ENCODE measurements at regions not wholly inside any gene's neighbourhood (a gene's known extent, or its start where the extent isn't known, plus 50 kb on each side); places are given as distances from the start of the nearest gene placed in this dataset.

GRCh38 chr2:242035858-242036652 lies 166.5 kb downstream of the RTP5 start:
- DNase-seq (ENCODE audit: low read depth in 1 of 2, low spot score in 1 of 2) = no peak
- Histone ChIP-seq H3K9me3 (ENCODE audit: low read depth) (no peaks in the 10 kb centered on the region), H3K36me3 (no peaks in the 10 kb centered on the region), H3K4me3 (no peak overlapping the region), H3K27ac (no peak overlapping the region), H3K27me3 (no peaks in the 10 kb centered on the region), H3K4me1 (ENCODE audit: low read depth) (no peaks in the 10 kb centered on the region)
- TF ChIP-seq, protein P1, sequence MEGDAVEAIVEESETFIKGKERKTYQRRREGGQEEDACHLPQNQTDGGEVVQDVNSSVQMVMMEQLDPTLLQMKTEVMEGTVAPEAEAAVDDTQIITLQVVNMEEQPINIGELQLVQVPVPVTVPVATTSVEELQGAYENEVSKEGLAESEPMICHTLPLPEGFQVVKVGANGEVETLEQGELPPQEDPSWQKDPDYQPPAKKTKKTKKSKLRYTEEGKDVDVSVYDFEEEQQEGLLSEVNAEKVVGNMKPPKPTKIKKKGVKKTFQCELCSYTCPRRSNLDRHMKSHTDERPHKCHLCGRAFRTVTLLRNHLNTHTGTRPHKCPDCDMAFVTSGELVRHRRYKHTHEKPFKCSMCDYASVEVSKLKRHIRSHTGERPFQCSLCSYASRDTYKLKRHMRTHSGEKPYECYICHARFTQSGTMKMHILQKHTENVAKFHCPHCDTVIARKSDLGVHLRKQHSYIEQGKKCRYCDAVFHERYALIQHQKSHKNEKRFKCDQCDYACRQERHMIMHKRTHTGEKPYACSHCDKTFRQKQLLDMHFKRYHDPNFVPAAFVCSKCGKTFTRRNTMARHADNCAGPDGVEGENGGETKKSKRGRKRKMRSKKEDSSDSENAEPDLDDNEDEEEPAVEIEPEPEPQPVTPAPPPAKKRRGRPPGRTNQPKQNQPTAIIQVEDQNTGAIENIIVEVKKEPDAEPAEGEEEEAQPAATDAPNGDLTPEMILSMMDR (IDR thresholded peaks at IDR 0.05; ENCODE audit: low read depth, low read length) = no peak

DNA sequence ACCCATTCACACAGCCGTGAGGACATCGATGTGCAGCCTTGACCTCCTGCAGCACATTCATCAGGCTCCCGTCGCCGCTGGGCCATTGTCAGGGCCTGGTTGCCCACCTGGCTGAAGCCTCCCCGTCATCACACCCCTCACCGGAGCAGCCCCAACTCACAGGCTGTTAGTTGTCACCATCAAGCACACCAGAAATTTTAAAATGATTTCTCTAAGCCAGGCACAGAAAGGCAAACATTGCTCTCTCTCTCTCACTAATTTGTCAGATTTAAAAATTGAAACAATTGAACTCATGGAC lies 167.1 kb downstream of the RTP5 start:
- Histone ChIP-seq H3K9me3 (ENCODE audit: low read depth) (no peaks in the 10 kb centered on the region), H3K4me1 (ENCODE audit: low read depth) (no peaks in the 10 kb centered on the region), H3K36me3 (no peaks in the 10 kb centered on the region), H3K27ac (no peak overlapping the region), H3K4me3 (no peak overlapping the region), H3K27me3 (no peaks in the 10 kb centered on the region)
- no peak for DNase-seq (ENCODE audit: low read depth in 1 of 2, low spot score in 1 of 2)
- TF ChIP-seq, protein P1 (IDR thresholded peaks at IDR 0.05; ENCODE audit: low read depth, low read length) = no peak

GRCh38 chr2:242038166-242038927 lies 168.8 kb downstream of the RTP5 start:
- DNase-seq (ENCODE audit: low read depth in 1 of 2, low spot score in 1 of 2) = no peak
- Histone ChIP-seq H3K9me3 (ENCODE audit: low read depth) (no peaks in the 10 kb centered on the region), H3K4me3 (no peak overlapping the region), H3K36me3 (no peaks in the 10 kb centered on the region), H3K27me3 (no peaks in the 10 kb centered on the region), H3K4me1 (ENCODE audit: low read depth) (no peaks in the 10 kb centered on the region), H3K27ac (no peak overlapping the region)
- TF ChIP-seq, protein P1 (IDR thresholded peaks at IDR 0.05; ENCODE audit: low read depth, low read length) = no peak

DNA sequence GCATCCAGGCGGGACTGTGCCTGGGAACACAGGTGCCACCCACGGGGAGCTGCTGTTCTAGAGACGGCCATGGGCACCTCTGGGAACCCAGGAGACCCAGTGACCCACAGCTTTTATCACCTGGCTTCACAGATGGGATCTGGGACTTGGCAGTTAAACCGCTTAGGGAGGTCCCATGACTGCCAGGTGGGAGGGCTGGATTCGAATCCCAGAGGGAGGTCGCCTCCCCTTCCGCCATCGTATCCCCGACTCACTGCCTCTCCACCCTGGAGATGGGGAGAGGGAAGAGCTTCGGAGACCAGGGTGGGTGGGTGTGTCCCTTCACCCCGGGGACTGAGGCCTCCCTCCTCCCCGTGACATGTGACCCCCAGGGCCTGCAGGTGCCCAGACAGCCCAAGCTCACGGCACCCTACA lies 169.4 kb downstream of the RTP5 start:
- Histone ChIP-seq H3K27ac (no peak overlapping the region), H3K27me3 (no peaks in the 10 kb centered on the region), H3K4me3 (no peak overlapping the region), H3K36me3 (no peaks in the 10 kb centered on the region), H3K9me3 (ENCODE audit: low read depth) (no peaks in the 10 kb centered on the region), H3K4me1 (ENCODE audit: low read depth) (no peaks in the 10 kb centered on the region)
- TF ChIP-seq, protein P1 (IDR thresholded peaks at IDR 0.05; ENCODE audit: low read depth, low read length) = no peak
- DNase-seq (ENCODE audit: low read depth in 1 of 2, low spot score in 1 of 2) = no peak

GRCh38 chr2:242040303-242040655 lies 170.8 kb downstream of the RTP5 start:
- peaks cover 3% of the 10 kb centered on the region for H3K27me3 ChIP-seq
- H3K9me3 ChIP-seq (ENCODE audit: low read depth) = no peaks in the 10 kb centered on the region
- TF ChIP-seq, protein P1 (IDR thresholded peaks at IDR 0.05; ENCODE audit: low read depth, low read length) = no peak
- no peak overlapping the region for H3K27ac ChIP-seq
- no peaks in the 10 kb centered on the region for H3K4me1 ChIP-seq (ENCODE audit: low read depth)
- no peak overlapping the region for H3K4me3 ChIP-seq
- H3K36me3 ChIP-seq = no peaks in the 10 kb centered on the region
- DNase-seq (ENCODE audit: low read depth in 1 of 2, low spot score in 1 of 2) = no peak
